Left ventricle myocardium superior (tissue), 1 donor: ENCODE measurements at regions not wholly inside any gene's neighbourhood (a gene's known extent, or its start where the extent isn't known, plus 50 kb on each side); places are given as distances from the start of the nearest gene placed in this dataset.

Experiments
- ATAC-seq: fragments of 200-7000 bp; cut with Tn5 transposase; one replicate; pipeline ENCODE4 v1.9.1; 2020; ENCODE audit warnings: mild to moderate bottlenecking, moderate library complexity
- DNase-seq: peaks from one replicate; pipeline ENCODE4 v3.0.0-alpha.2; 2020
- intact Hi-C: fragments of 100-400 bp; cut with micrococcal nuclease; formaldehyde crosslinking; loops from one replicate; pipeline ENCODE4 v1.11.0; 2022
- donor health status: DM: no; HTN: yes; CAD: no; lungs with severe emphysema.

GRCh38 chr10:130393342-130393741 is 257.2 kb downstream of the GLRX3 start:
- ATAC-seq = no peak
- intact Hi-C loops = no loop called here

GRCh38 chr10:130394832-130395231 is 258.6 kb downstream of the GLRX3 start:
- ATAC-seq = no peak
- intact Hi-C loops = no loop called here
- DNase-seq = no peak

More at GRCh38 chr10:130393342-130393741, 257.2 kb downstream of the GLRX3 start:
- DNase-seq = no peak

GRCh38 chr10:130395248-130395936 is 259.2 kb downstream of the GLRX3 start:
- intact Hi-C loops = no loop called here
- DNase-seq (no peak), ATAC-seq (no peak)

GRCh38 chr10:130396044-130396443 is 259.9 kb downstream of the GLRX3 start:
- DNase-seq = no peak
- intact Hi-C loops = no loop called here
- ATAC-seq = no peak

DNA sequence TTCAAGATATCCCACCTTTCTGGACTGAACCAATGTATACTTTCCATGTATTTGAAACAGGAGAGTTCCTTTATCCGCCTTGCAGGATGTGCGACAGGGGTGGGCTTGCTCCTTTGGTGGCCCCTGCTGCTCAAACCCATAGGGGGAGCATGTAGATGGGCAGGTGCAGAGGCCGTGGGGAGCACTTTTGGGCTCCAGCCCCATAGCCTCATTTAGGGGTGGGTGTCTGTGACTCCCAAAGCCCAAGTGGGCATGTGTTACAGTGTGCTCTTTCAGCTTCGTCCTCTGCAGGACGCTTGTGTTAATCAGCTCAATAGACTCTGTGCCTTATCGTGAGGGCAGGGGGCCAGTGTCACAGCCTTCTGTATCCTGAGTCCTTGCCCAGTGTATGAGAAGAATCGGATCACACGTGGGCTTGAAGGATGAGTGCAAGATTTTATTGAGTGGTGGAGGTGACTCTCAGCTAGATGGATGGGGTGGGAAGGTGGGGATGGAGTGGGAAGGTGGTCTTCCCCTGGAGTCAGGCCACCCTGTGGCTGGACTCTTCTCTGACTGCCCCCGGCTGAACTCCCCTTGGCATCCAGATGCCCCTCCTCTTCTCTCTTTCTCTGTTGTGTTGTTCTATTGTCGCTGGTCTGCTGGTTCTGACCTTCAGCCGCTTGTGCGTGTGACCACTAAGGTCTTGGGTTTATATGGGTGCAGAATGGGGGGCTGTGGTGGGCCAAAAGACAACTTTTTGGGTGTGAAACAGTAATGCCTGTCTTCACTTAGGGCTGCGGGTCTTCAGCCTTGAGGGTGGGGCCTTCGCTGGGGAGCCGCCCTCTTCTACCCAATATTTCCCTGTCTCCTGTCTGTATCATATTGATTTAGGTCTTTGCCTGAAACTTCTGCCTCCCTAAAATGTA is 262.2 kb downstream of the GLRX3 start:
- intact Hi-C loops = no loop called here
- ATAC-seq (no peak), DNase-seq (no peak)

GRCh38 chr10:130399425-130399950 is 263.3 kb downstream of the GLRX3 start:
- ATAC-seq (no peak), DNase-seq (no peak)
- intact Hi-C loops = no loop called here

DNA sequence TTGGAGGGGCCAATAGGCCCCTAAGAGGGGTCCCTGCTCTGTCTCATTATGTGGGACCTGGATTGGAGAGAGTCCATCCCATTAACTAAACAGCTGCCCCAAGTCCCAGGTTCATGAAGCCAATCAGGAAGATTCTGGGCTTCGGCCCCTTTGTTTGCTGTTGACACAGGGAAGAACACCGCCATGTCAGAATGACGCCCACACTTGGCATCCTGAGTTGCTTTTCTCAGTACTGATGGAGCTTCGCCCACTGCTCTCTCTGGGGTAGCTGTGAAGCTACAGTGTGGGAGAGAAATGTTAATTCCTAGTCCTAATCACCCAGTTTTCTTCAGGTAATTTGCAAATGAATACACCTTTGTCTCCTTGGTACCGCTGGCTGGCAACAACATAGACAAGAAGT is 264.7 kb downstream of the GLRX3 start:
- no peak for DNase-seq
- no peak for ATAC-seq
- intact Hi-C loops = no loop called here

- DNase-seq (no peak), ATAC-seq (no peak)
- intact Hi-C loops = no loop called here
These were observed 265.9 kb downstream of the GLRX3 start for GRCh38 chr10:130401860-130402765.

DNA sequence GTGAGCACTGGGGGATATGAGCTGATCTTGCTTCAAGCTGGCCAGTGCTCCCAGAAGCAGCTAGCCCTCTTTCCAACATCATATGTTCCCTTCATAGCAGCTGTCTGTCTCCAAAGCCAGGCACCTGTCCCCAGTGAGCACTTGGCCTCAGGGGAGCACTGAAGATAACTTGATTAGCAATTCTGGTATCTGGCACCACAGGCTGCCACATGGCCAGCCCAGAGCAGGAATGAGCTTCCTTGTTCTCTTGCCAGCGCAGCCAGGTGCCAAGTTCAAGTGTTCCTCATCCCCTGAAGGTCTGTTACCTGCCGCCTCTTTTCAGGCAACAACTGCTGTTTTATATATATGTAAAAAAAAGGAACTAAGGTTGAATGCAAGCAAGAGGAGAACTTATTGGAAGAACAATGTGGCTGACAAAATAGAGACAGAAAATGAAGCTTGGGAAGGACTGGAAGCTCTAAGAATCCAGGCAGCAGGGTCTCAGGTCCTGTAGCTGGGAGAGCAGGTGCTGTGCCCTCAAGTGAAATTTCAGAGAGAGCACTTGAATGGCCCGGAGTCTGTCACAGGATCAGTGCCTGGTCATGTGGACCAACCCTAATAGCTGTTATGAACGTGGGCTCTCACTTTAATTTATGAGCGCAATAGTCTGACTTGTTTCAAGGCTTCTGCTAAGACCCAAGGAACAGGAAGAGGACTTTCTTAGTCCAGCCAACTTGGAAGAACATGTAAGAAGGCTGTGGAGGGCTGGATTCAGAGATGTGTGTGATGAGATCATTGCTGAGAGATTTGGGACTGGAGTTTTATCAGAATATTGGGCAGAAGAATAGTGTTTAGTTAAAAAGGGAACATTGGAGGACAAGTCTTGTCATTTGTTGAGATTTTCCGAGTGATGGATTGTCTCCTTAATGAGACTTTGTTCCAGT is 267.2 kb downstream of the GLRX3 start:
- ATAC-seq = peak; percentile 21
- intact Hi-C loops = no loop called here
- DNase-seq = no peak

DNA sequence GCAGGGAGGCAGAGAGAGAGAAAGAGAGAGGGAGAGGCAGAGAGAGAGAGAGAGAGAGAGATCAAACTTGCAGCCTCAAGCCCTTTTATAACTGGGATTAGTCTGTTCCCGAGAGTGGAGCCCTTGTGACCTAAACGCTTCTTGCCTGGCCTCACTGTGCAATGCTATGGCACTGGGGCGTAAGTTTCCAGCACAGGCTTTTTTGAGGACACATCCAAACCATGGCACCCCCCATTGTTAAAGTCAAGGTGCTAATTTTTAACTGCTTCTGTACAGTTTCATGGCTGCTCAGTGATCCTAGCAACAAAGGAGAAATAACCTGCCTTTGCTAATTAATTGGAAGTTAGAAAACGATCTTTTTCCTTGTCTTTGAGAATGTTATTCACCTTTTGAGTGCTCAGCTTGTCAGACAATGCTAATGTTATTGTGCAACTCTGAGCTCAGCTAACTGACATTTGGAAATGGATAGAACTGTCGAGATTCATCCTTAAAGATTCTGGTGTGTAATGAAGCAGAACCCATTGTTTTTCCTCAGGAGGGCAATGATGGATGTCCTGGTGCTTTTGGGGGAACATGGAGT is 268.4 kb downstream of the GLRX3 start:
- intact Hi-C loops = no loop called here
- DNase-seq (no peak), ATAC-seq (no peak)

DNA sequence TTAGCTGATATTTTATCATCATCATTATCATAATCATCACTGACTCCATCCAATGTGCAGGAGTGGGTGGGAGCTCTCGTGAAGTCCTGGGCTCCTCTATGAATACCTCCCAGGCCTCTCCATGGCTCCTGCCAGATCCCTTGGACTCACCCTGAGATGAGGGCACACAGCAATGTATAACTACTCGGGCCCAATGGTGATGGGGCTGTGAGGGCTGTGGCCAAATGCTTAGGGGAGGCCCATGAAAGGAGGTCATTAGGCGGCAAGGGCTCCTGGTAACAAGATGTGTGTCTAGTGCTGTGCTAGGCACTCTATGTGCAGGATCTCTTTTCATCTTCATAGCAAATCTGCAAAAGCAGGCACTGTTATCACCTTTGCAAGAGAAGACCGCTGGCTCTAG is 270.9 kb downstream of the GLRX3 start:
- DNase-seq = no peak
- ATAC-seq = no peak
- intact Hi-C loops = no loop called here

DNA sequence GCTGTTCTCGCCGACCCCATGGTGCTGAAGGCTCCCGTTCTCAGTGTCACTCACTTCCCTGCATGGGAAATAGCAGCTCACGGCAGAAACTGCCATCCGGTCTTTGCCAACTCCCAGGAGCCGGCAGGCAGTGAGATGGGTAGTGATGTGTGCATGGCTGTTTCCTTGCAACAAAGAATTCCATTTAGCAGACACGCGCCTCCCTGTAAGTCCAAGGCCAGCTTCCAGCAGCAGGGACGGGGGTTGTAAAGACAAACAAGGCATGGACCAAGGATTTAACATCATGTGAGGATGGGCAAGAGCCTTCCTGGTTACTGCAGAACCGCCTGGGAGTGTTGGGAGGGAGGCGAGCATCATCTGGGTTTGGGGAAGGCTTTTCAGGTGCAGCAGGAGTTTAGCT is 273.1 kb downstream of the GLRX3 start:
- DNase-seq (no peak), ATAC-seq (no peak)
- intact Hi-C loops = no loop called here

DNA sequence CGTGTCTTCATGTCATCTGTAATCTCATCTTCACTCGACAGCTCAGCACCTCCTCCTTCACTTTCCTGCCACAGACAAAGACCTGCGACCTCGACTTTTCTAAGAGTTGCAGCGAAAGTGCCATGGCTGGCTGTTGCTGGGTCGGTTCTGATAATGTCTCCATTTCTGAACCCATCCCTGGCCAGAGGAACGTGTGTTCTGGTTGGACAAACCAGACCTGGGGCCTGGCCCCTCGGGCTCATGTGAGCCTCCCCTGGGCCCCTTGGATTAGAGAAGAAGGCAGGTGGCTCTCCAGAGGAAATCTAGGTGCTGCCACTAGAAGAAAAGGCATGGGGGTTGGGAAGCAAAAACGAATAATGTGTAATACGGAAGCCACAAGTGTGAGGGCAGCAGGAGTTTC is 273.7 kb downstream of the GLRX3 start:
- intact Hi-C loops = no loop called here
- DNase-seq (no peak), ATAC-seq (no peak)

DNA sequence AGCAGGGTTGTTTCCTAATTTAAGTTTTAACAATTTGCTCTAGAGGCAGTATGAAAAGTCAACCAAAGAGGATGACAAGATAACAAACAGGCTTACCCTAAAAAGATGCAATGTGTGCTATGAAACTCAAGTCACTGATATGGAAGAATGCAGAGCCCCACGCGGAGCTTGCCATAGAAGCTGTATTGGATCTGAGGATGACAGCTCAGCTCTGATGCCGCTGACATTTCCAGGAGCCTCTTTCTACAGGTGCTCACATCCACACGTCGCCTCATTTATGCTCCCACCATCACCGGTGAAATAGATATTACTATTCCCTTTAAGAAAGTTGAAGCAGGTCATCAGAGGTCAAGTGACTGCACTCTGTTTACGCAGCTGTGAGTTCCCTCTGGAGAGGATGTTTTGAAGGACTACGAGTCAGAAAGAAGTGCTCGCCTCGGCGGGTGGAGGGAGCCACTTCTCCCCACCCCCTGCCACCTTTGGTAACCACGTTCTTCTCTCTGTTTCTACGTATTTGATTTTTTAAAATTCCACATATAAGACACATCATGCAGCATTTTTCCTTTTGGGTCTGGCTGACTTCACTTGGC is 275.4 kb downstream of the GLRX3 start:
- no peak for ATAC-seq
- intact Hi-C loops = no loop called here
- no peak for DNase-seq

GRCh38 chr10:130412317-130412716 is 276.1 kb downstream of the GLRX3 start:
- DNase-seq = no peak

GRCh38 chr10:130416334-130417150 is 280.4 kb downstream of the GLRX3 start:
- intact Hi-C loops = no loop called here
- no peak for DNase-seq
- no peak for ATAC-seq

More at GRCh38 chr10:130412317-130412716, 276.1 kb downstream of the GLRX3 start:
- ATAC-seq = no peak
- intact Hi-C loops = no loop called here

GRCh38 chr10:130418731-130419130 is 282.5 kb downstream of the GLRX3 start:
- no peak for DNase-seq

More at GRCh38 chr10:130418731-130419130, 282.5 kb downstream of the GLRX3 start:
- no peak for ATAC-seq
- intact Hi-C loops = no loop called here
